HepG2 (cell line): ENCODE measurements at regions not wholly inside any gene's neighbourhood (a gene's known extent, or its start where the extent isn't known, plus 50 kb on each side); places are given as distances from the start of the nearest gene placed in this dataset.

ENCODE experiments used
- ATAC-seq: fragments of 200-7000 bp; cut with Tn5 transposase; 3 replicates; pipeline ENCODE4 v1.9.1; 2020; ENCODE audit warnings: mild to moderate bottlenecking, moderate library complexity
- BruUV-seq: library from RNA; stranded (reverse); fragments of 400-500 nt; replicated peaks from 2 replicates; lab custom pipeline; 2021; lab: Mats Ljungman, UMichigan
- CTCF ChIA-PET: fragments of 300-600 bp; formaldehyde crosslinking; extraction: SDS; loops from one replicate; lab custom pipeline; 2021; ENCODE audit warnings: low total read pairs, inconsistent platforms, low intra/inter-chr PET ratio; lab: Yijun Ruan, JAX
- POLR2A ChIA-PET: fragments of 350-600 bp; sonication (Branson Sonifier 250); formaldehyde crosslinking; loops from one replicate; lab custom pipeline; 2020; ENCODE audit warnings: antibody characterized with exemption, inconsistent platforms; lab: Yijun Ruan, JAX
- DNase-seq: peaks from one replicate; pipeline ENCODE4 v3.0.0-alpha.2; 2015; ENCODE audit warnings: low spot score
- FAIRE-seq: peaks from 3 replicates; lab custom pipeline; 2011; peaks lifted over from hg19 to GRCh38; lab: Jason Lieb, UNC
- H2AFZ ChIP-seq: one replicate; pipeline ENCODE4 v1.6.1; 2011; ENCODE audit warnings: low read length, inconsistent platforms
- H3K27ac ChIP-seq: fragments of 300-600 bp; 3 replicates; pipeline ENCODE4 v1.8.0; 2011; ENCODE audit warnings: mixed run types, mild to moderate bottlenecking, mixed read lengths, low read length, inconsistent platforms; ENCODE audit not compliant: insufficient read depth; ENCODE audit errors: extremely low read length
- H3K27me3 ChIP-seq, 2 experiments: fragments of 200-600 bp in 1 of 2; 2 replicates in 1 of 2; 3 replicates in 1 of 2; pipeline versions ENCODE4 v1.6.0 to v1.8.0; 2011; ENCODE audit warnings: low read length in 2 of 2, mild to moderate bottlenecking in 2 of 2, moderate library complexity in 2 of 2, inconsistent platforms in 1 of 2; ENCODE audit not compliant: insufficient read depth in 2 of 2, control insufficient read depth in 1 of 2
- H3K36me3 ChIP-seq, 2 experiments: fragments of 200-600 bp in 1 of 2; replicated peaks in 1 of 2; 2 replicates in 1 of 2; 3 replicates in 1 of 2; pipeline versions ENCODE4 v1.5.1 to v1.8.0; 2011; ENCODE audit warnings: low read length in 2 of 2, inconsistent platforms in 1 of 2; ENCODE audit not compliant: insufficient read depth in 2 of 2, control insufficient read depth in 1 of 2
- H3K4me1 ChIP-seq: 2 replicates; pipeline ENCODE4 v1.5.1; 2012; ENCODE audit warnings: low read length, inconsistent platforms; ENCODE audit not compliant: insufficient read depth
- H3K4me2 ChIP-seq: 2 replicates; pipeline ENCODE4 v1.6.0; 2011; ENCODE audit warnings: low read depth, low read length, inconsistent platforms
- H3K4me3 ChIP-seq, 3 experiments: fragments of 200-600 bp in 1 of 3; sonication (generic), shearing (Covaris generic) in 1 of 3; replicated peaks in 1 of 3; 2 replicates each; pipeline ENCODE4 v1.5.1; 2011 to 2016; ENCODE audit warnings: low read length in 3 of 3, inconsistent platforms in 2 of 3, low read depth in 2 of 3, mild to moderate bottlenecking in 2 of 3, control low read depth in 1 of 3, mixed read lengths in 1 of 3; ENCODE audit not compliant: insufficient read depth in 1 of 3
- H3K79me2 ChIP-seq: one replicate; pipeline ENCODE4 v1.6.1; 2011; ENCODE audit warnings: low read length, inconsistent platforms; ENCODE audit not compliant: insufficient read depth
- H3K9ac ChIP-seq: 2 replicates; pipeline ENCODE4 v1.6.0; 2011; ENCODE audit warnings: mild to moderate bottlenecking, low read depth, low read length, inconsistent platforms; ENCODE audit not compliant: insufficient read depth
- H3K9me3 ChIP-seq: 2 replicates; pipeline ENCODE4 v1.5.1; 2012; ENCODE audit warnings: mild to moderate bottlenecking, low read length
- H4K20me1 ChIP-seq: 2 replicates; pipeline ENCODE4 v1.6.0; 2011; ENCODE audit warnings: inconsistent platforms, mild to moderate bottlenecking, low read length, moderate library complexity; ENCODE audit not compliant: insufficient read depth
- DRAP1 ChIP-seq: IDR thresholded peaks from 2 replicates; pipeline ENCODE4 v1.6.1; 2016; ENCODE audit warnings: missing genetic modification reagents, missing compliant biosample characterization
- GTF3A ChIP-seq: sonication (generic); formaldehyde crosslinking; conservative IDR thresholded peaks from 2 replicates; pipeline ENCODE4 v1.4.0; 2020; ENCODE audit warnings: mild to moderate bottlenecking, missing genetic modification reagents
- NONO ChIP-seq, 2 experiments: fragments of 450-650 bp in 1 of 2; sonication (generic) in 1 of 2; formaldehyde crosslinking in 1 of 2; IDR thresholded peaks in 1 of 2; conservative IDR thresholded peaks in 1 of 2; 2 replicates each; pipeline versions ENCODE4 v1.6.1 to v1.8.0; 2017 to 2022; ENCODE audit warnings: mild to moderate bottlenecking in 1 of 2, missing genetic modification reagents in 1 of 2, moderate library complexity in 1 of 2
- NPAS2 ChIP-seq: sonication (generic); formaldehyde crosslinking; IDR thresholded peaks from 2 replicates; pipeline ENCODE4 v1.8.0; 2022; ENCODE audit warnings: mild to moderate bottlenecking, missing genetic modification reagents, borderline replicate concordance
- NRL ChIP-seq: sonication (generic); formaldehyde crosslinking; IDR thresholded peaks from 2 replicates; pipeline ENCODE4 v1.5.0; 2020; ENCODE audit warnings: missing genetic modification reagents, mild to moderate bottlenecking, moderate library complexity, borderline replicate concordance
- PAWR ChIP-seq: sonication (generic); formaldehyde crosslinking; IDR thresholded peaks from 2 replicates; pipeline ENCODE4 v1.4.0; 2020; ENCODE audit warnings: missing genetic modification reagents, mild to moderate bottlenecking, borderline replicate concordance
- SALL1 ChIP-seq: sonication (generic); formaldehyde crosslinking; IDR thresholded peaks from 2 replicates; pipeline ENCODE4 v1.8.0; 2022; ENCODE audit warnings: mild to moderate bottlenecking, missing genetic modification reagents
- SMC3 ChIP-seq: IDR thresholded peaks from 2 replicates; pipeline ENCODE4 v1.6.1; 2011; ENCODE audit warnings: low read length, improper control_type of control experiment
- STAT5B ChIP-seq: sonication (generic); formaldehyde crosslinking; IDR thresholded peaks from 2 replicates; pipeline ENCODE4 v1.4.0; 2020; ENCODE audit warnings: missing genetic modification reagents
- U2AF2 ChIP-seq: fragments of 200-400 bp; formaldehyde crosslinking; IDR thresholded peaks from 2 replicates; pipeline ENCODE4 v1.6.1; 2017; ENCODE audit warnings: low read depth, mild to moderate bottlenecking, low read length
- ZBTB39 ChIP-seq: sonication (generic); formaldehyde crosslinking; IDR thresholded peaks from 2 replicates; pipeline ENCODE4 v1.5.0; 2020; ENCODE audit warnings: missing genetic modification reagents
- ZMYM2 ChIP-seq: sonication (generic); formaldehyde crosslinking; IDR thresholded peaks from 2 replicates; pipeline ENCODE4 v1.8.0; 2022; ENCODE audit warnings: mild to moderate bottlenecking, missing genetic modification reagents
- ZNF180 ChIP-seq: sonication (generic); formaldehyde crosslinking; IDR thresholded peaks from 2 replicates; pipeline ENCODE4 v1.4.0; 2020; ENCODE audit warnings: low read depth, missing genetic modification reagents, borderline replicate concordance
- ZNF292 ChIP-seq: sonication (generic); formaldehyde crosslinking; IDR thresholded peaks from 2 replicates; pipeline ENCODE4 v1.8.1; 2022; ENCODE audit warnings: mild to moderate bottlenecking, low read depth, missing genetic modification reagents, borderline replicate concordance
- ZSCAN20 ChIP-seq: sonication (generic); formaldehyde crosslinking; IDR thresholded peaks from 2 replicates; pipeline ENCODE4 v1.4.0; 2020; ENCODE audit warnings: missing genetic modification reagents, mild to moderate bottlenecking, borderline replicate concordance
- WGBS: methylation state at CpG from one replicate; pipeline ENCODE4 v1.1.6; 2017; ENCODE audit warnings: low lambda C conversion rate; 5-methylcytosine and 5-hydroxymethylcytosine counted together
- in situ Hi-C: cut with HindIII; loops from 2 replicates; pipeline ENCODE4 v1.10.0; 2017; ENCODE audit warnings: low pct_unique_long_range_greater_than_20kb; ENCODE audit not compliant: extremely low pct_ligation_motif_present
- intact Hi-C: fragments of 100-400 bp; cut with micrococcal nuclease; formaldehyde crosslinking; loops from one replicate; pipeline ENCODE4 v1.10.0; 2022; ENCODE audit not compliant: unreplicated experiment
- TF ChIP-seq, protein P1 (sequence below): sonication (generic); formaldehyde crosslinking; conservative IDR thresholded peaks from 2 replicates; pipeline ENCODE4 v1.8.1; 2023; ENCODE audit warnings: missing genetic modification reagents
- TF ChIP-seq, protein P2 (sequence below): sonication (generic); formaldehyde crosslinking; IDR thresholded peaks from 2 replicates; pipeline ENCODE4 v1.4.0; 2020; ENCODE audit warnings: mild to moderate bottlenecking, missing genetic modification reagents
- TF ChIP-seq, protein P3 (sequence below): sonication (generic); formaldehyde crosslinking; IDR thresholded peaks from 2 replicates; pipeline ENCODE4 v1.5.1; 2020; ENCODE audit warnings: missing genetic modification reagents, mild to moderate bottlenecking, borderline replicate concordance

DNA sequence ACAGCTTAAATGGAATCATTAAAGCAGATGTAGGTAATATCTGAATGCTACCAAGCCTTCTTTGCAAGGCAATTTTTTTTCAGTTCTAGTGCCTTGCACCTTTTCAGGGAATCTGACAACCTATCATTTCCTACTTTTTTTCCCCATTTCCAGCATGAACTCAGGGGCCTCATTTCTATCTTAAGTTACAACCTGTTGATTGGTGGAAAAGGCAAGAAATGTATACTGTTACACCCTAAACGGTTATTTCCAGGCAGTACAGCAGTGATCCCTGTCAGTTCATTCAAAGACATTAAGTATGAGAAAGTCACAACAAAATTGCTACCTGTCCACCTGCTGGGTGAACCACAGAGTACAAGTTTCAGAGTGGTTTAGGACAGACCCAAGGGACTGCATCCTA lies 171.2 kb upstream of the PIK3C3 start:
- no peak overlapping the region for H3K4me3 ChIP-seq
- no peak overlapping the region for H3K4me2 ChIP-seq
- no peak overlapping the region for H2AFZ ChIP-seq
- 6% methylated on average over 1 of the region's 1 CpG for WGBS
- POLR2A ChIA-PET = no interaction called here
- no peaks in the 10 kb centered on the region for H4K20me1 ChIP-seq
- no peaks in the 10 kb centered on the region for H3K4me1 ChIP-seq
- H3K79me2 ChIP-seq = no peaks in the 10 kb centered on the region
- in situ Hi-C loops (no loop called here), intact Hi-C loops (no loop called here)
- no peak for ATAC-seq
- H3K27ac ChIP-seq = no peak overlapping the region
- H3K36me3 ChIP-seq = no peaks in the 10 kb centered on the region
- H3K9ac ChIP-seq = no peak overlapping the region
- FAIRE-seq = no peak
- BruUV-seq = no TSS peak
- CTCF ChIA-PET = no interaction called here
- DNase-seq = no peak
- no peaks in the 10 kb centered on the region for H3K27me3 ChIP-seq
- H3K9me3 ChIP-seq = no peaks in the 10 kb centered on the region
- TF ChIP-seq NONO (IDR thresholded peaks at IDR 0.05) (no peak), NONO (CRISPR knock-in tag; conservative IDR thresholded peaks at IDR 0.05) (no peak), ZSCAN20 (CRISPR knock-in tag) (no peak), SMC3 (no peak), ZMYM2 (CRISPR knock-in tag) (no peak), ZNF292 (CRISPR knock-in tag) (no peak), NPAS2 (no peak), ZBTB39 (no peak), NRL (CRISPR knock-in tag) (no peak), ZNF180 (no peak), GTF3A (CRISPR knock-in tag) (no peak), PAWR (CRISPR knock-in tag) (no peak), STAT5B (CRISPR knock-in tag) (no peak), DRAP1 (CRISPR knock-in tag) (no peak), U2AF2 (no peak), SALL1 (CRISPR knock-in tag) (no peak)
- TF ChIP-seq, protein P1, sequence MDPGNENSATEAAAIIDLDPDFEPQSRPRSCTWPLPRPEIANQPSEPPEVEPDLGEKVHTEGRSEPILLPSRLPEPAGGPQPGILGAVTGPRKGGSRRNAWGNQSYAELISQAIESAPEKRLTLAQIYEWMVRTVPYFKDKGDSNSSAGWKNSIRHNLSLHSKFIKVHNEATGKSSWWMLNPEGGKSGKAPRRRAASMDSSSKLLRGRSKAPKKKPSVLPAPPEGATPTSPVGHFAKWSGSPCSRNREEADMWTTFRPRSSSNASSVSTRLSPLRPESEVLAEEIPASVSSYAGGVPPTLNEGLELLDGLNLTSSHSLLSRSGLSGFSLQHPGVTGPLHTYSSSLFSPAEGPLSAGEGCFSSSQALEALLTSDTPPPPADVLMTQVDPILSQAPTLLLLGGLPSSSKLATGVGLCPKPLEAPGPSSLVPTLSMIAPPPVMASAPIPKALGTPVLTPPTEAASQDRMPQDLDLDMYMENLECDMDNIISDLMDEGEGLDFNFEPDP (CRISPR knock-in tag) = no peak
- TF ChIP-seq, protein P2, sequence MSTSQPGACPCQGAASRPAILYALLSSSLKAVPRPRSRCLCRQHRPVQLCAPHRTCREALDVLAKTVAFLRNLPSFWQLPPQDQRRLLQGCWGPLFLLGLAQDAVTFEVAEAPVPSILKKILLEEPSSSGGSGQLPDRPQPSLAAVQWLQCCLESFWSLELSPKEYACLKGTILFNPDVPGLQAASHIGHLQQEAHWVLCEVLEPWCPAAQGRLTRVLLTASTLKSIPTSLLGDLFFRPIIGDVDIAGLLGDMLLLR (CRISPR knock-in tag) = no peak
- TF ChIP-seq, protein P3, sequence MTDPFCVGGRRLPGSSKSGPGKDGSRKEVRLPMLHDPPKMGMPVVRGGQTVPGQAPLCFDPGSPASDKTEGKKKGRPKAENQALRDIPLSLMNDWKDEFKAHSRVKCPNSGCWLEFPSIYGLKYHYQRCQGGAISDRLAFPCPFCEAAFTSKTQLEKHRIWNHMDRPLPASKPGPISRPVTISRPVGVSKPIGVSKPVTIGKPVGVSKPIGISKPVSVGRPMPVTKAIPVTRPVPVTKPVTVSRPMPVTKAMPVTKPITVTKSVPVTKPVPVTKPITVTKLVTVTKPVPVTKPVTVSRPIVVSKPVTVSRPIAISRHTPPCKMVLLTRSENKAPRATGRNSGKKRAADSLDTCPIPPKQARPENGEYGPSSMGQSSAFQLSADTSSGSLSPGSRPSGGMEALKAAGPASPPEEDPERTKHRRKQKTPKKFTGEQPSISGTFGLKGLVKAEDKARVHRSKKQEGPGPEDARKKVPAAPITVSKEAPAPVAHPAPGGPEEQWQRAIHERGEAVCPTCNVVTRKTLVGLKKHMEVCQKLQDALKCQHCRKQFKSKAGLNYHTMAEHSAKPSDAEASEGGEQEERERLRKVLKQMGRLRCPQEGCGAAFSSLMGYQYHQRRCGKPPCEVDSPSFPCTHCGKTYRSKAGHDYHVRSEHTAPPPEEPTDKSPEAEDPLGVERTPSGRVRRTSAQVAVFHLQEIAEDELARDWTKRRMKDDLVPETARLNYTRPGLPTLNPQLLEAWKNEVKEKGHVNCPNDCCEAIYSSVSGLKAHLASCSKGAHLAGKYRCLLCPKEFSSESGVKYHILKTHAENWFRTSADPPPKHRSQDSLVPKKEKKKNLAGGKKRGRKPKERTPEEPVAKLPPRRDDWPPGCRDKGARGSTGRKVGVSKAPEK (CRISPR knock-in tag) = no peak
